ENCODE measurements at regions not wholly inside any gene's neighbourhood (a gene's known extent, or its start where the extent isn't known, plus 50 kb on each side); places are given as distances from the start of the nearest gene placed in this dataset.
"Not testable (repeated sequence)": the region's sequence is repeated elsewhere in the genome, so short reads cannot be mapped to it uniquely, and the experiment has no call there.

GRCh38 chr18:1039421-1039820 lies 134.8 kb downstream of the ADCYAP1 start:
- DNase-seq (ENCODE audit: low read depth, low spot score) = no peak

GRCh38 chr18:1043039-1043438 lies 138.4 kb downstream of the ADCYAP1 start:
- not testable (repeated sequence) for DNase-seq (ENCODE audit: low read depth, low spot score)

- no peak for DNase-seq (ENCODE audit: low read depth, low spot score)
Observed at GRCh38 chr18:1045658-1046057, 141.0 kb downstream of the ADCYAP1 start.

DNA sequence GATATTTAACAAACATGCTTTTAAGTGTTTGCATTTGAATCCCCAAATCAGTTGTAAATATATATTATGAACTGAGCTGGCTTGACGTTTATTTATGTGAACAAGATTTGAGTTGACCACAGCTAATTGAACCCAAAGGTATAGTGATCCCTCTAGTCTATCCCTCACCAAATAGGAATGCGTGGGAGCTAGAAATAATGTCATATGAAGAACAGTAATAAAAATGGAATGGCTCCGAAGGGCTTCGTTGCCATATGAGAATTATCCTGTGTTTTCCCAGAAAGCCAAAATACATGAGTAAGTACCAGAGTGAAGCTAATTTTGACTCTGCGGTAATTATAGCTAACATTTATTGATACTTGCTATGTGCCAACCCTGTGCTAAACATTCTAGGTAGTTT lies 142.7 kb downstream of the ADCYAP1 start:
- no peak for DNase-seq (ENCODE audit: low read depth, low spot score)

- no peak for DNase-seq (ENCODE audit: low read depth, low spot score)
Observed at GRCh38 chr18:1048032-1048431, 143.4 kb downstream of the ADCYAP1 start.

- DNase-seq (ENCODE audit: low read depth, low spot score) = no peak
Observed at GRCh38 chr18:1049173-1049572, 144.5 kb downstream of the ADCYAP1 start.

GRCh38 chr18:1050012-1050657 lies 145.5 kb downstream of the ADCYAP1 start:
- no peak for DNase-seq (ENCODE audit: low read depth, low spot score)

DNA sequence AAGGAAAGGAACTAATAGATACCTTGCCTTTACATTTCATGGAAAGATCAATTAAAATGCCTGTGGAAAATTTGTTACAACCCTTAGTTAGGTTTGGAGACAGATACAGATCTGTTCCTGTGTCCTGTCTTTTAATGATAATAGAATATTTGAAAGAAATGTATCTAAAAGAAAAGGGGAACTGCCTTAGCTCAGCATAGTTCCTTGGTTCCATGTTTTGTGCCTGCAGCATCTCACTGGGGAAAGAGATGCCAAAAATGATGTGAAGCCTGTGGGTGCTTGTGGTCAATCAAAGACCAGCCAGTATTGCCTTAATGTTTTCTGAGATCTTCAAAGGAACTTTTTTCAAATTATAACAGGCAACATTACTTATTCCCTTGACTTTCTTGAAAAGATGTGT lies 147.6 kb downstream of the ADCYAP1 start:
- DNase-seq (ENCODE audit: low read depth, low spot score) = no peak

DNA sequence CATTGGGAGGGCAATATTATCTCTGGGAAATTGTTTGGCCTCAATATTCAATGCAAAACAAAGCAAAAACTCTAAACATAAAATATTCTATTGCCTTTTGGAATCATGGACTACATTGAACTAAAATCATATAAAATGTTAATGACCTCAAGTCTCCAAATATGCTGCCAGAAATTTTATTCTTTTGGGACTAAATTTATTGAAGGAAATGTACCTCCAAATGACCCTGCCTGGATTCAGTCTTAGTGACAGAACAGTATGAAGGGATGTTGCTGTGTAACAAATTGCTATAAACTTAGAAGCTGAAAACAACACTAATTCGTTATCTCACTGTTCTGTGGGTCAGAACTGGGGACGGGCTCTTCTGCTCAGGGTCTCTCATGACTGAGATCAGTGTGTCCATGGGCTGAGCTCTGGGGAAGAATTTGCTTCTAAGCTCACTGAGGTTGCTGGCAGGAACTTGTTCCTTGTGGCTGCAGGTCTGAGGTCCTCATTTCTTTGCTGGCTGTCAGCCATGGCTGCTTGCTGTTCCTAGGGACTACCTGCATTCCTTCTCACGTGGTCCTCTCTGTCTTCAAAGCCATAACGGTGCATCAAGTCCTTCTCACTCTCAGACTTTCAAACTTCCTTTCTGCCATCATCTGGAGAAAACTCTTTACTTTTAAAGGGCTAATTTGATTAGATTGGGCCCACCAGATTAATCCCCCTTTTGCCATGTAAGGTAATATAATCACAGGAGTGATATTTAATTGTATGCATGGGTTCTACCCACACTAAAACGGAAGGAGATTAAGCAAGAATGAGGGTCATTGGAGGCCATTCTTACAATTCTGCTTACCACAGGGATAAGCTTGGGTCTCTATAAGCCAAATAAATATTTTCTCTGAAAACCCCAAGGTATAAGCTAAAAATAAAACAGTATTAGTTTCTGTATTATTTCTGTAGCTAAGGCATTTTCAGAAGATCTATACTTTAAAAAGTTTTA lies 149.0 kb downstream of the ADCYAP1 start:
- no peak for DNase-seq (ENCODE audit: low read depth, low spot score)

- DNase-seq (ENCODE audit: low read depth, low spot score) = no peak
Observed at GRCh38 chr18:1056404-1056803, 151.7 kb downstream of the ADCYAP1 start.

- DNase-seq (ENCODE audit: low read depth, low spot score) = no peak
Observed at GRCh38 chr18:1057367-1057766, 152.7 kb downstream of the ADCYAP1 start.

GRCh38 chr18:1062588-1062987 lies 157.9 kb downstream of the ADCYAP1 start:
- no peak for DNase-seq (ENCODE audit: low read depth, low spot score)

DNA sequence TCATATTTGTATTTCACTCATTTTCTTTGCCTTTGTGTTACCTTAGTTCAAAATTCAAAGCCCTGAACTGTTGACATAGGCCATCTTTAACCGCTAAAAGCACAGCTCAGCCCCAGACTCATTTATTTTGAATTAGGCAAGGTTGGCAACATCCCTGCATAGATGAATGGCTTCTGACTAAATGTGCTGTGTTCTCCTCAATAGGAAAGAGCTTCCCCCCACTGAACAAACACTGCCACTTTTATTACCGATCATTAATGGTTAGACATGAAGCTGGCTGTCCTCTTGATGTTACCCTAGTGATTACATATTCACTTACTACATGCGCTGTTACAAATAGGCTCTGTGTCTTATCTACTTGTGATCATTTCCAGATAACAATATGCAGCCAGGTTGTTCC lies 170.7 kb downstream of the ADCYAP1 start:
- no peak for DNase-seq (ENCODE audit: low read depth, low spot score)

DNA sequence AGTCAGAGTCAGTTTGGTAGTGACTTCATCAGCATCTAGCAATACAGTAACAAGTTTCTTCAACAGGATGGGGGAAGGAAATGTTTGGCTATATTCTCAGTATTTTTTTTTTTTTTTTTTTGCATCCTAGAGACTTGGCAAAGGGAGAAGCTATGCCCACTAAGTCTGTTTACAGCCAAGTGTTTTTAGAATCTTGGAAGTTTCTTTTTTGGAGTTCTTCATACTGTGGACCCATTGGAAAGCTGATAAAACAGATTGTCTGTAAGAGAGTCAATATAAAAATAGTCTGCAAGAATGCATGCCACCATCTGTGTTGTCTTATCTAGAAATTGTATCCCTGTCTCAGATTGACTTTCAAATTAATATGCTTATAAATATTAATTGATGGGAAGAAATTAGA lies 171.2 kb downstream of the ADCYAP1 start:
- DNase-seq (ENCODE audit: low read depth, low spot score) = no peak

DNA sequence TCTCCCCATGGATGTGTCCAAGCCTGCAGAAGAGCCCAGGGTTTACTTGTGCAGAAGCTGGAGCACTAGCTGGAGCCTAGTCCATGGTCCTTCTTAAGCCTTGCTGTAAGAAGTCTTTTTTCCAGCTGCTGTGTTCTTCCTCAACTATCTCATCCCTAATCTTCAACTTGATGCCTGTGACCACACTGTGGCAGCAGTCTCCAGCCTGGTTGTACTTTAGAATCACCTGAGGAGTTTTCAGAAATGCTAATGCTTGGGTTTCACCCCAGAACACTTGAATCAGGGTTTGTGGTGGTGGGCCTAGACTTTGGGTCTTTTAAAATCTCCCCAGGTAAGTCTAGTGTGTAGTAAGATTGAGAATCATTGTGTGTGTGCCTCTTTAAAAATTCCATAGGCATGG lies 173.6 kb downstream of the ADCYAP1 start:
- no peak for DNase-seq (ENCODE audit: low read depth, low spot score)

- not testable (repeated sequence) for DNase-seq (ENCODE audit: low read depth, low spot score)
Observed at GRCh38 chr18:1083675-1084074, 179.0 kb downstream of the ADCYAP1 start.

DNA sequence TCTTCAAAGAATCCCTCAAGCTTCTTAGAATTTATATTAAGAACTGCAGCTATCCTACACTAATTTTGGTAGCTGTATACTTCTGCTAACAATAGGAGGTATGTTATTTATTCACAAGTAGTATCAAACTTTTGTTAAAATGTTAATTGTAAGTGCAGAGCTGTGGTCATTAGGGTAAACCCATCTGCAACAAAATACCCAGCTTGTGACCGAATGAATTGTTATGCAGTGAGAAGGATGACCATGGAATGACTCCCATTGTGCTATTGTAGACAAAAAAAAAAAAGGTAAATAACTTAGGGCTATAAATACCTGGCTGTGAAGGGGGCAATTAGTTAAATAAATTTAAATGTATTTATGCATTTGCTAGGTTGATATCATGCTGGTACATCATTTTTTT lies 186.1 kb downstream of the ADCYAP1 start:
- no peak for DNase-seq (ENCODE audit: low read depth, low spot score)

DNA sequence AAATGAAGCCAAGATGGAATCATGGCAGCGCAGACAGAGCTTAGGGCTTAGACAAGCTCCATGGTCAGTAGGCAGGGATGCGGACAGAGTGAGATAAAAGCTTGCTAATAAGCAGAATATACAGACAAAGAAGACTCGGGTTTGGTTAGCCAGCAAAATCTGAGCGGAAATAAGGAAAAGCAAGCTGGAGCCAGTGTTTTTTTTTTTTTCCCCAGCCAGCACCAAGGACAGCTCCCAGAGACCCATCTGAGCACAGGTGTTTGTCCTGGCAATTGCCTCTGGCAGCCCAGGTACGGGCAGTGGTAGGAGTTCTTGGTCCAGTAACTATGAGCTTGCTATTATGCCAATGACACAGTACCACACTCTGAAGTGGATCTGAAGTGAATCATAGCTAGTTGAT lies 187.6 kb downstream of the ADCYAP1 start:
- no peak for DNase-seq (ENCODE audit: low read depth, low spot score)

- no peak for DNase-seq (ENCODE audit: low read depth, low spot score)
Observed at GRCh38 chr18:1094409-1094808, 189.7 kb downstream of the ADCYAP1 start.

DNA sequence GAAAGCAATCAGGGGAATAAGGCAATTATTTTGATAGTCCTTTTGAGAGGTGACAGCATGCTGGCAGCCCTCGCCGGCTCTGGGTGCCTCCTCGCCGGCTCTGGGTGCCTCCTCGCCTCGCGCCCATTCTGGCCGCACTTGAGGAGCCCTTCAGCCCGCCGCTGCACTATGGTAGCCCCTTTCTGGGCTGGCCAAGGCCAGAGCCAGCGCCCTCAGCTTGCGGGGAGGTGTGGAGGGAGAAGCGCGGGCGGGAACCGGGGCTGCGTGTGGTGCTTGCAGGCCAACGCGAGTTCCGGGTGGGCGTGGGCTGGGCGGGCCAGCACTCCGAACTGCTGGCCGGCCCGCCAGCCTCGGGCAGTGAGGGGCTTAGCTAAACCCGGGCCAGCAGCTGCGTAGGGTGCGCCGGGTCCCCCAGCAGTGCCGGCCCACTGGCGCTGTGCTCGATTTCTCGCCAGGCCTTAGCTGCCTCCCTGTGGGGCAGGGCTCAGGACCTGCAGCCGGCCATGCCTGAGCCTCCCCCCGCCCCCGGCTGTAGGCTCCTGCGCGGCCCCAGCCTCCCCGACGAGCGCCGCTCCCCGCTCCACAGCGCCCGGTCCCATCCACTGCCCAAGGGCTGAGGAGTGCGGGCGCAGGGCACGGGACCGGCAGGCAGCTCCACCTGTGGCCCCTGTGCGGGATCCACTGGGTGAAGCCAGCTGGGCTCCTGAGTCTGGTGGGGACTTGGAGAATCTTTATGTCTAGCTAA lies 193.5 kb downstream of the ADCYAP1 start:
- not testable (repeated sequence) for DNase-seq (ENCODE audit: low read depth, low spot score)

GRCh38 chr18:1102848-1103247 lies 198.2 kb downstream of the ADCYAP1 start:
- DNase-seq (ENCODE audit: low read depth, low spot score) = no peak

GRCh38 chr18:1103537-1103936 lies 198.9 kb downstream of the ADCYAP1 start:
- no peak for DNase-seq (ENCODE audit: low read depth, low spot score)

All from activated CD4-positive, CD25-positive, alpha-beta regulatory T cell treated with anti-CD3 and anti-CD28 coated beads, Interleukin-2, amount 50 U/mL, for 16 hours (primary cell).